ENCODE measurements at regions not wholly inside any gene's neighbourhood (a gene's known extent, or its start where the extent isn't known, plus 50 kb on each side); places are given as distances from the start of the nearest gene placed in this dataset.

DNA sequence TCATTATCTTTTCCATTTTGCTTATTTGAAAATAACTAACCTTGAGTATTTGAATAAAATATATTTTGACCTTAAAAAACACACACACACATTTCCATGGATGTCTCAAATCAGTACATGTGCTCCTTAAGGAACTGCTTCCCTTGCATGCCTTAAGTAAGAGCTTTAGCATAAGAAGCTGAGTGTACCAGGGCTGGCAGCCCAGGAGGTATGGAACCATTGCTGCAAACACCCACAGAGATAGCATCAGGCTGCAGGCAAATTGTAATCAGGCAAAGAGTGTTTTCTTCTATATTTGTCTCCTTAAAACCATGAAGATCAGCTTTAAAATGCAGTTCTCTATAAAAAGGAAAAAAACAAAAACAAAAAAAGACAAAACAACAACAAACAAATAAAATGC, 160.6 kb downstream of the PLK2 start:
- TF ChIP-seq GATA2 (IDR thresholded peaks at IDR 0.05; ENCODE audit: low read depth, low read length) = no peak
- no peak for TF ChIP-seq GATA3 (IDR thresholded peaks at IDR 0.05; ENCODE audit: low read depth, low read length)
